IMR-90 (cell line): ENCODE measurements at regions not wholly inside any gene's neighbourhood (a gene's known extent, or its start where the extent isn't known, plus 50 kb on each side); places are given as distances from the start of the nearest gene placed in this dataset.

Experiments used
- ATAC-seq: fragments of 200-7000 bp; cut with Tn5 transposase; 2 replicates; pipeline ENCODE4 v1.9.1; 2020; ENCODE audit warnings: low read depth, mild to moderate bottlenecking, moderate library complexity
- BruUV-seq: library from RNA; stranded (reverse); fragments of 400-500 nt; replicated peaks from 2 replicates; lab custom pipeline; 2021; lab: Mats Ljungman, UMichigan
- CTCF ChIA-PET: fragments of 300-600 bp; formaldehyde crosslinking; extraction: SDS; loops from one replicate; lab custom pipeline; 2021; ENCODE audit warnings: antibody characterized with exemption; lab: Yijun Ruan, JAX
- POLR2A ChIA-PET: fragments of 300-600 bp; sonication (Branson Sonifier 250); formaldehyde crosslinking; loops from one replicate; lab custom pipeline; 2022; ENCODE audit warnings: antibody characterized with exemption; ENCODE audit not compliant: unreplicated experiment; lab: Charles Lee
- DNase-seq: peaks from one replicate; pipeline ENCODE4 v3.0.0; 2013
- H2AFZ ChIP-seq: replicated peaks from 2 replicates; pipeline ENCODE3; 2013; ENCODE audit warnings: low read length, mild to moderate bottlenecking; ENCODE audit not compliant: poor library complexity
- H2AK5ac ChIP-seq: 2 replicates; pipeline ENCODE4 v1.6.1; 2013; ENCODE audit warnings: low read depth, low read length, inconsistent platforms
- H2AK9ac ChIP-seq: replicated peaks from 2 replicates; pipeline ENCODE3; 2013; ENCODE audit warnings: mild to moderate bottlenecking, low read depth, low read length, moderate library complexity; ENCODE audit not compliant: poor library complexity
- H2BK120ac ChIP-seq: 2 replicates; pipeline ENCODE4 v1.6.1; 2013; ENCODE audit warnings: low read depth, low read length, inconsistent platforms
- H2BK15ac ChIP-seq: 3 replicates; pipeline ENCODE4 v1.6.1; 2013; ENCODE audit warnings: low read depth, low read length, inconsistent platforms
- H2BK20ac ChIP-seq: 2 replicates; pipeline ENCODE4 v1.6.1; 2013; ENCODE audit warnings: low read depth, mild to moderate bottlenecking, inconsistent platforms, low read length, moderate library complexity
- H2BK5ac ChIP-seq: 2 replicates; pipeline ENCODE4 v1.6.1; 2013; ENCODE audit warnings: mild to moderate bottlenecking, low read depth, low read length, inconsistent platforms; ENCODE audit not compliant: poor library complexity, severe bottlenecking
- H3K14ac ChIP-seq: replicated peaks from 2 replicates; pipeline ENCODE4 v1.6.1; 2013; ENCODE audit warnings: low read depth, low read length, inconsistent platforms
- H3K18ac ChIP-seq: 2 replicates; pipeline ENCODE4 v1.6.1; 2013; ENCODE audit warnings: low read depth, low read length, control low read depth
- H3K23ac ChIP-seq: 2 replicates; pipeline ENCODE4 v1.6.1; 2013; ENCODE audit warnings: low read depth, low read length, inconsistent platforms
- H3K27ac ChIP-seq: 2 replicates; pipeline ENCODE4 v1.5.1; 2013; ENCODE audit warnings: mild to moderate bottlenecking, control low read depth, low read length; ENCODE audit not compliant: insufficient read depth
- H3K27me3 ChIP-seq: 2 replicates; pipeline ENCODE4 v1.6.1; 2013; ENCODE audit warnings: low read length; ENCODE audit not compliant: control insufficient read depth, insufficient read depth
- H3K36me3 ChIP-seq: 2 replicates; pipeline ENCODE4 v1.6.1; 2013; ENCODE audit warnings: low read length, mixed read lengths; ENCODE audit not compliant: control insufficient read depth, insufficient read depth
- H3K4ac ChIP-seq: 2 replicates; pipeline ENCODE4 v1.6.1; 2013; ENCODE audit warnings: low read depth, low read length, inconsistent platforms
- H3K4me1 ChIP-seq: 2 replicates; pipeline ENCODE4 v1.6.1; 2013; ENCODE audit warnings: low read length, mixed read lengths; ENCODE audit not compliant: control insufficient read depth, insufficient read depth
- H3K4me2 ChIP-seq: 2 replicates; pipeline ENCODE4 v1.6.1; 2013; ENCODE audit warnings: low read depth, mild to moderate bottlenecking, control low read depth, low read length, moderate library complexity
- H3K4me3 ChIP-seq: 2 replicates; pipeline ENCODE4 v1.5.1; 2013; ENCODE audit warnings: low read depth, mild to moderate bottlenecking, control low read depth, low read length, moderate library complexity; ENCODE audit not compliant: insufficient read depth
- H3K56ac ChIP-seq: 2 replicates; pipeline ENCODE4 v1.6.1; 2013; ENCODE audit warnings: low read length, inconsistent platforms; ENCODE audit not compliant: insufficient read depth; ENCODE audit errors: extremely low read depth
- H3K79me1 ChIP-seq, 2 experiments: 2 replicates each; pipeline ENCODE4 v1.6.1; 2013; ENCODE audit warnings: low read length in 2 of 2, inconsistent platforms in 1 of 2, low read depth in 1 of 2
- H3K9ac ChIP-seq: 2 replicates; pipeline ENCODE4 v1.6.1; 2013; ENCODE audit warnings: low read depth, low read length, control low read depth
- H3K9me1 ChIP-seq: 2 replicates; pipeline ENCODE4 v1.6.1; 2013; ENCODE audit warnings: low read length, inconsistent platforms; ENCODE audit not compliant: insufficient read depth
- H3K9me3 ChIP-seq: 2 replicates; pipeline ENCODE4 v1.6.1; 2013; ENCODE audit warnings: low read length; ENCODE audit not compliant: control insufficient read depth, insufficient read depth
- H4K20me1 ChIP-seq: 2 replicates; pipeline ENCODE4 v1.6.1; 2013; ENCODE audit warnings: low read length, inconsistent platforms; ENCODE audit not compliant: insufficient read depth
- H4K5ac ChIP-seq: 2 replicates; pipeline ENCODE4 v1.6.1; 2013; ENCODE audit warnings: mild to moderate bottlenecking, low read depth, low read length, control low read depth
- H4K8ac ChIP-seq, 2 experiments: 2 replicates each; pipeline ENCODE4 v1.6.1; 2013; ENCODE audit warnings: low read depth in 2 of 2, low read length in 2 of 2, control low read depth in 1 of 2, inconsistent platforms in 1 of 2
- H4K91ac ChIP-seq: 2 replicates; pipeline ENCODE4 v1.6.1; 2013; ENCODE audit warnings: low read depth, low read length, inconsistent platforms; ENCODE audit not compliant: insufficient read depth
- BHLHE40 ChIP-seq: fragments of 150-350 bp; IDR thresholded peaks from 2 replicates; pipeline ENCODE4 v1.6.1; 2016; ENCODE audit warnings: mild to moderate bottlenecking, low read depth, low read length
- CEBPB ChIP-seq: IDR thresholded peaks from 2 replicates; pipeline ENCODE4 v1.6.1; 2012; ENCODE audit warnings: low read depth, low read length, improper control_type of control experiment
- RAD21 ChIP-seq: IDR thresholded peaks from 2 replicates; pipeline ENCODE4 v1.6.1; 2012; ENCODE audit warnings: low read length, improper control_type of control experiment
- RCOR1 ChIP-seq: IDR thresholded peaks from 2 replicates; pipeline ENCODE4 v1.6.1; 2012; ENCODE audit warnings: mild to moderate bottlenecking, low read length, improper control_type of control experiment; ENCODE audit not compliant: insufficient replicate concordance
- USF2 ChIP-seq: fragments of 150-350 bp; IDR thresholded peaks from 2 replicates; pipeline ENCODE4 v1.6.1; 2017; ENCODE audit warnings: mild to moderate bottlenecking, antibody characterized with exemption, low read length, low read depth
- WGBS, 2 experiments: methylation state at CpG; one replicate each; pipeline versions ENCODE4 v1.1.5 to v1.1.7; 2013; ENCODE audit warnings: missing lambda C conversion rate in 2 of 2; ENCODE audit not compliant: insufficient read length in 1 of 2; ENCODE audit errors: extremely low coverage in 2 of 2; 5-methylcytosine and 5-hydroxymethylcytosine counted together
- dilution Hi-C: fragments of 300-500 bp; cut with HindIII; formaldehyde crosslinking; loops from one replicate; pipeline ENCODE4 v1.14.3; 2018; ENCODE audit warnings: low sequenced_read_pairs; ENCODE audit not compliant: unreplicated experiment
- in situ Hi-C: fragments of 300-500 bp; cut with MboI; formaldehyde crosslinking; loops from 3 replicates; pipeline ENCODE4 v1.14.3; 2019; ENCODE audit warnings: low sequenced_read_pairs, inconsistent platforms, mixed read lengths
- intact Hi-C: fragments of 100-400 bp; cut with micrococcal nuclease; formaldehyde crosslinking; loops from 2 replicates; pipeline ENCODE4 v1.10.0; 2022
- TF ChIP-seq, protein P1 (sequence below): fragments of 150-350 bp; IDR thresholded peaks from 2 replicates; pipeline ENCODE4 v1.6.1; 2016; ENCODE audit warnings: low read depth, mild to moderate bottlenecking, low read length, moderate library complexity, borderline replicate concordance

- TF ChIP-seq, protein P1, sequence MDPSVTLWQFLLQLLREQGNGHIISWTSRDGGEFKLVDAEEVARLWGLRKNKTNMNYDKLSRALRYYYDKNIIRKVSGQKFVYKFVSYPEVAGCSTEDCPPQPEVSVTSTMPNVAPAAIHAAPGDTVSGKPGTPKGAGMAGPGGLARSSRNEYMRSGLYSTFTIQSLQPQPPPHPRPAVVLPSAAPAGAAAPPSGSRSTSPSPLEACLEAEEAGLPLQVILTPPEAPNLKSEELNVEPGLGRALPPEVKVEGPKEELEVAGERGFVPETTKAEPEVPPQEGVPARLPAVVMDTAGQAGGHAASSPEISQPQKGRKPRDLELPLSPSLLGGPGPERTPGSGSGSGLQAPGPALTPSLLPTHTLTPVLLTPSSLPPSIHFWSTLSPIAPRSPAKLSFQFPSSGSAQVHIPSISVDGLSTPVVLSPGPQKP, result no peak
- no peak for TF ChIP-seq USF2
- TF ChIP-seq RCOR1, result no peak
- TF ChIP-seq RAD21, result no peak
- TF ChIP-seq BHLHE40, result no peak
- TF ChIP-seq CEBPB, result no peak
- H4K8ac ChIP-seq, result no peak overlapping the region
- H3K27me3 ChIP-seq, result no peaks in the 10 kb centered on the region
- no peak overlapping the region for H4K5ac ChIP-seq
- DNase-seq (no peak), ATAC-seq (no peak)
- WGBS, 2 experiments, result no CpG with 5 or more reads among the region's 4 CpGs
- no peak overlapping the region for H3K56ac ChIP-seq
- no peak overlapping the region for H3K4ac ChIP-seq
- no peak overlapping the region for H3K14ac ChIP-seq
- H2BK5ac ChIP-seq, result no peak overlapping the region
- ChIA-PET CTCF (no interaction called here), POLR2A (no interaction called here)
- no peak overlapping the region for H3K9ac ChIP-seq
- no peak overlapping the region for H2AK5ac ChIP-seq
- no peak overlapping the region for H2BK15ac ChIP-seq
- H4K20me1 ChIP-seq, result no peaks in the 10 kb centered on the region
- H3K23ac ChIP-seq, result no peak overlapping the region
- H3K18ac ChIP-seq, result no peak overlapping the region
- in situ Hi-C loops (no loop called here), intact Hi-C loops (no loop called here), dilution Hi-C loops (no loop called here)
- no peaks in the 10 kb centered on the region for H3K79me1 ChIP-seq
- no peaks in the 10 kb centered on the region for H3K4me1 ChIP-seq
- H2BK20ac ChIP-seq, result no peak overlapping the region
- H3K27ac ChIP-seq, result no peak overlapping the region
- BruUV-seq, result no TSS peak
- no peaks in the 10 kb centered on the region for H3K9me1 ChIP-seq
- no peak overlapping the region for H2AK9ac ChIP-seq
- H4K91ac ChIP-seq, result no peak overlapping the region
- no peaks in the 10 kb centered on the region for H3K36me3 ChIP-seq
- H2AFZ ChIP-seq, result no peak overlapping the region
- H3K4me2 ChIP-seq, result no peak overlapping the region
- H2BK120ac ChIP-seq, result no peak overlapping the region
- H3K4me3 ChIP-seq, result no peak overlapping the region
- peaks cover 2% of the 10 kb centered on the region; the same call in 1 of the 2 replicates for H3K9me3 ChIP-seq
Observed at GRCh38 chr18:42401131-42401673, 446.2 kb downstream of the PIK3C3 start.
